MM.1S (cell line): ENCODE measurements at regions not wholly inside any gene's neighbourhood (a gene's known extent, or its start where the extent isn't known, plus 50 kb on each side); places are given as distances from the start of the nearest gene placed in this dataset.

Source experiments
- DNase-seq: peaks from one replicate; pipeline ENCODE4 v3.0.0-alpha.2; 2015
- H2AFZ ChIP-seq: fragments of 300-600 bp; sonication (generic); 2 replicates; pipeline ENCODE4 v1.6.0; 2016; ENCODE audit warnings: antibody characterized with exemption, low read length
- H3F3A ChIP-seq: fragments of 300-600 bp; sonication (generic); 2 replicates; pipeline ENCODE4 v1.6.1; 2016; ENCODE audit warnings: mild to moderate bottlenecking, antibody characterized with exemption, low read length, moderate library complexity, mixed read lengths; ENCODE audit not compliant: insufficient read depth
- H3K27ac ChIP-seq: fragments of 300-600 bp; sonication (generic); 2 replicates; pipeline ENCODE4 v1.5.1; 2016; ENCODE audit warnings: mild to moderate bottlenecking, low read length
- H3K27me3 ChIP-seq: fragments of 300-600 bp; sonication (generic); replicated peaks from 2 replicates; pipeline ENCODE4 v1.6.0; 2016; ENCODE audit warnings: low read length; ENCODE audit not compliant: insufficient read depth
- H3K36me3 ChIP-seq: fragments of 300-600 bp; sonication (generic); replicated peaks from 2 replicates; pipeline ENCODE4 v1.6.1; 2016; ENCODE audit warnings: mild to moderate bottlenecking, low read length, mixed read lengths; ENCODE audit not compliant: insufficient read depth
- H3K4me1 ChIP-seq: fragments of 300-600 bp; sonication (generic); 2 replicates; pipeline ENCODE4 v1.6.1; 2016; ENCODE audit warnings: low read length, mixed read lengths
- H3K4me2 ChIP-seq: fragments of 300-600 bp; sonication (generic); 2 replicates; pipeline ENCODE4 v1.6.0; 2016; ENCODE audit warnings: low read depth, low read length
- H3K4me3 ChIP-seq: fragments of 300-600 bp; sonication (generic); 2 replicates; pipeline ENCODE4 v1.5.1; 2016; ENCODE audit warnings: low read length, mixed read lengths
- H3K79me2 ChIP-seq: fragments of 300-600 bp; sonication (generic); 2 replicates; pipeline ENCODE4 v1.6.1; 2016; ENCODE audit warnings: mixed run types, low read length, mixed read lengths
- H3K9ac ChIP-seq: fragments of 300-600 bp; sonication (generic); 2 replicates; pipeline ENCODE4 v1.6.1; 2016; ENCODE audit warnings: low read length, mixed read lengths
- H3K9me2 ChIP-seq: fragments of 300-600 bp; sonication (generic); replicated peaks from 2 replicates; pipeline ENCODE4 v1.6.1; 2016; ENCODE audit warnings: mild to moderate bottlenecking, low read length, mixed read lengths; ENCODE audit not compliant: insufficient read depth
- H3K9me3 ChIP-seq: fragments of 300-600 bp; sonication (generic); replicated peaks from 2 replicates; pipeline ENCODE4 v1.6.1; 2016; ENCODE audit warnings: mild to moderate bottlenecking, low read length, mixed read lengths; ENCODE audit not compliant: insufficient read depth
- H4K20me1 ChIP-seq: fragments of 300-600 bp; sonication (generic); 2 replicates; pipeline ENCODE4 v1.6.1; 2016; ENCODE audit warnings: mild to moderate bottlenecking, low read length, moderate library complexity, mixed read lengths; ENCODE audit not compliant: insufficient read depth
- CTCF ChIP-seq: fragments of 300-600 bp; sonication (generic); IDR thresholded peaks from 2 replicates; pipeline ENCODE4 v1.5.1; 2016; ENCODE audit warnings: antibody characterized with exemption, low read length, mixed read lengths
- EZH2 ChIP-seq: fragments of 300-600 bp; sonication (generic); optimal IDR thresholded peaks from 2 replicates; pipeline ENCODE3; 2017; ENCODE audit warnings: low read depth, mild to moderate bottlenecking, antibody characterized with exemption, low read length, mixed read lengths
- EZH2phosphoT487 ChIP-seq: fragments of 300-600 bp; sonication (generic); IDR thresholded peaks from 2 replicates; pipeline ENCODE4 v1.6.1; 2018; ENCODE audit warnings: antibody characterized with exemption, low read length

GRCh38 chr2:122167515-122167914, 412.1 kb downstream of the TSN start:
- H3K79me2 ChIP-seq, result no peaks in the 10 kb centered on the region
- H3K27me3 ChIP-seq, result no peaks in the 10 kb centered on the region
- DNase-seq, result no peak
- no peak overlapping the region for H2AFZ ChIP-seq
- no peak overlapping the region for H3K27ac ChIP-seq
- TF ChIP-seq CTCF (no peak), EZH2phosphoT487 (no peak), EZH2 (no peak)
- no peaks in the 10 kb centered on the region for H3K4me1 ChIP-seq
- no peak overlapping the region for H3K4me2 ChIP-seq
- H3F3A ChIP-seq, result no peaks in the 10 kb centered on the region
- H3K9me2 ChIP-seq, result no peaks in the 10 kb centered on the region
- H3K4me3 ChIP-seq, result no peak overlapping the region
- H3K36me3 ChIP-seq, result no peaks in the 10 kb centered on the region
- H4K20me1 ChIP-seq, result no peaks in the 10 kb centered on the region
- H3K9ac ChIP-seq, result no peak overlapping the region
- no peaks in the 10 kb centered on the region for H3K9me3 ChIP-seq

- no peak for DNase-seq
These were observed 413.3 kb downstream of the TSN start for GRCh38 chr2:122168799-122169198.

GRCh38 chr2:122172812-122173211, 417.4 kb downstream of the TSN start:
- H3F3A ChIP-seq, result no peaks in the 10 kb centered on the region
- H3K9ac ChIP-seq, result no peak overlapping the region
- no peaks in the 10 kb centered on the region for H3K4me1 ChIP-seq
- H3K4me3 ChIP-seq, result no peak overlapping the region
- no peaks in the 10 kb centered on the region for H3K79me2 ChIP-seq
- H3K36me3 ChIP-seq, result no peaks in the 10 kb centered on the region
- no peaks in the 10 kb centered on the region for H3K9me2 ChIP-seq
- no peaks in the 10 kb centered on the region for H3K9me3 ChIP-seq
- TF ChIP-seq CTCF (no peak), EZH2phosphoT487 (no peak), EZH2 (no peak)
- no peak overlapping the region for H3K27ac ChIP-seq
- no peaks in the 10 kb centered on the region for H3K27me3 ChIP-seq
- no peak for DNase-seq
- H4K20me1 ChIP-seq, result no peaks in the 10 kb centered on the region
- H3K4me2 ChIP-seq, result no peak overlapping the region
- no peak overlapping the region for H2AFZ ChIP-seq

More at GRCh38 chr2:122168799-122169198, 413.3 kb downstream of the TSN start:
- Histone ChIP-seq H3K9me2 (no peaks in the 10 kb centered on the region), H3K4me3 (no peak overlapping the region), H3K9ac (no peak overlapping the region), H3K4me2 (no peak overlapping the region), H3K27me3 (no peaks in the 10 kb centered on the region), H3K27ac (no peak overlapping the region), H3K9me3 (no peaks in the 10 kb centered on the region), H2AFZ (no peak overlapping the region), H3K4me1 (no peaks in the 10 kb centered on the region), H3K36me3 (no peaks in the 10 kb centered on the region), H3K79me2 (no peaks in the 10 kb centered on the region), H3F3A (no peaks in the 10 kb centered on the region), H4K20me1 (no peaks in the 10 kb centered on the region)
- TF ChIP-seq EZH2phosphoT487 (no peak), EZH2 (no peak), CTCF (no peak)
